ENCODE measurements at regions not wholly inside any gene's neighbourhood (a gene's known extent, or its start where the extent isn't known, plus 50 kb on each side); places are given as distances from the start of the nearest gene placed in this dataset.
A peak's percentile ranks its signal among the peaks of the same experiment; 100 is the strongest.

DNA sequence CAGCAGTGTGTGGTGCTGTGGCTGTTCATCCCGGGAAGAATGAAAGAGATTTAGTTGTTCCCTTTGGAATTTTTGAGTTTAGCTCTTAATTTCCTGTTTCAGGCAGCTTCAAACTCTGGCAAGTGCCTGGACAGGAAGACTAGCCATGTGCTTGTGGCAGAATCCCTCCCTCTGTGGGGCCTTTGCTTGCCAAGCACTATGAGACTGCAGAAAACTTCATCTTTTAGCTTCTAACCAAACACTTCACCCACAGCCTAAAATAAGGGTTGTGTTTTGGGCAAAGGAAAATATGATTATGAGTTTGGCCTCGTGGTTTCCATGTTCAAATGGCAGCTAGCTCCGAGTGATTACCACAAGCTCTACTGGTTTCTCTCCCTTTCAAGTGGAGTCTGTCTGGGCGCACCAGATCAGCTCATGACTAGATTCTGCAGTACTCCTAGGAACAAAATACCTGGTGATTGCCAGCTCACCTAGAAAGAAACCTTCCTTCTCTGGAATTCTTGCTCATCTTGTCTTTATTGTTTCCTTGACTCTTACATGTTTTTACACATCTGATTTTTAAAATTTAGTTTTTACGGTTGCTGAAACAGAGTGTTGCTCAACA, 707.5 kb downstream of the SLITRK6 start:
- no peak for DNase-seq (ENCODE audit: low read depth)

- no peak for DNase-seq (ENCODE audit: low read depth)
These were observed 710.0 kb downstream of the SLITRK6 start for GRCh38 chr13:85089186-85089585.

- DNase-seq (ENCODE audit: low read depth): peak; percentile 29
These were observed 718.5 kb downstream of the SLITRK6 start for GRCh38 chr13:85080691-85081090.

DNA sequence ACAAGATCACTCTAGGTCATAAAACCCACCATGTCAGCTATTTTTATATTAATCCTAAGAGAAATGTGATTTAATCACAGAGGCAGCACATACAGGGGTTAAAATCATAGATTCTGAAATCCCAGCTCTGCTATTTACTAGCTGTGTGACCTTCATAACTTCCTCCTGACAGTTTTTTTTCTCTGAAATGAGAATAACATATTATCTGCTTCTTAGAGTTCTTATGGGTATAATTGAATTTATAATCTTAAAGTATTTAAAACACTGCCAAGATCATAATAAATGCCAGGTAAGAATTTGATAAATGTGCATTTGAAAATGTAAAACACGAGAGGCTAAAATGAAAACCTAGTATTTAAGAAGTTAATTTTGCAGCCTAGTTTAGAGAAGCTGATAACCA, 722.9 kb downstream of the SLITRK6 start:
- no peak for DNase-seq (ENCODE audit: low read depth)

GRCh38 chr13:85074543-85075313, 724.5 kb downstream of the SLITRK6 start:
- no peak for DNase-seq (ENCODE audit: low read depth)

DNA sequence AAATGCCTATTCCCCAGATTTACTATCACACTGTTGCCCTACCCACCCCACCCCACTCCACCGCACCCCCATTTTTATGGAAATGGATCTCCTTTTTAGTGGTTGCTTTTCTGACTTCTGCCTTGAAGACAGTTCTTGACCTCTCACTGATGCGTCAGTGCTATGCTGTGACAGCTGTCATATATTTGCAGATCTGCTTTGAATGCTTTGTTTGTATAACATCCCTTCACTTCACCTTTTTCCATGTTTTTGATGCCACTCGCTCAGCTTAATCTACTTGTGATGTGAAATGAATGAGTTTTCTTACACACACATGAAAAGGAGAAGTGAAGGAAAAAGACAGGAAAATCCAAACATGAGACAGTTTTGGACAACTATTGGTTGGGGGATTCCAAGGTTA, 731.0 kb downstream of the SLITRK6 start:
- no peak for DNase-seq (ENCODE audit: low read depth)

GRCh38 chr13:85040215-85040614, 759.0 kb downstream of the SLITRK6 start:
- no peak for DNase-seq (ENCODE audit: low read depth)

- no peak for DNase-seq (ENCODE audit: low read depth)
These were observed 767.4 kb downstream of the SLITRK6 start for GRCh38 chr13:85031771-85032170.

GRCh38 chr13:85028035-85028434, 771.2 kb downstream of the SLITRK6 start:
- no peak for DNase-seq (ENCODE audit: low read depth)

DNA sequence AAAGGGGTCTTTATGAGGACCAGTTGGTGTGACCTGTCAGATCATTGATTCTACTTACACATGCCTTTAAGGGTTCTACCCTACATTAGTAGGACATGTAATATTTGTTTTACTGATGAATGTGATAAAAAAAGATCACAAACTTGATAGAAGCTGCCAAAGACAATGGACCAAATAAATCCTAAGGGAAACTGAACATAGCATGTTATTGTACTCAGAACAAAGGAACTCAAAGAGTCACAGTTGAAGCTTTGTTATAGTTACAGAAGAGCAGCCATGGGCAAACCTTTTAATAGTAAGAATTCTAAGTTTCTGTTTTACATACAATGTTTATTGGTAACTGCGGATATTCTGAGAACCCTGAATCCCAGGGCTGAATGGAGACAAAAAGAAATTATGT, 780.1 kb downstream of the SLITRK6 start:
- no peak for DNase-seq (ENCODE audit: low read depth)

- no peak for DNase-seq (ENCODE audit: low read depth)
These were observed 786.2 kb downstream of the SLITRK6 start for GRCh38 chr13:85013006-85013405.

DNA sequence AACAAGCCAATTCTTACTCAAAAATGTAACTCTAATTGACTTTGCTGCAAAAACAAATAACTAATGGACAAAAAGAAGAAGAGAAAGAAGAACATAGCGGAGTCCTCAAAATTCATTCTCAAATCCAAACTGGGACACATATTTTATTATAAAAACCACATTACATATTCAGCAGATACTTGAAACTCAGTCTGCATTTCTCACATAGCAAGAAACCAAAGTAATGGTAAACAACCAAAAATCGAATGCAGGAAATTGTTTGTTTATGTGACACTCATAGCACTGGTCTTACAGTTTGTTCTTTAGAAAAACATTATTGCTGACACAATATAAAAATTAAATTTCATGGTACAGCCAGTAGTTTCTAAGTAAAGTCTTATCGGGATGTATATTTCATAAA, 789.8 kb downstream of the SLITRK6 start:
- no peak for DNase-seq (ENCODE audit: low read depth)

- no peak for DNase-seq (ENCODE audit: low read depth)
These were observed 800.0 kb downstream of the SLITRK6 start for GRCh38 chr13:84999252-84999651.

DNA sequence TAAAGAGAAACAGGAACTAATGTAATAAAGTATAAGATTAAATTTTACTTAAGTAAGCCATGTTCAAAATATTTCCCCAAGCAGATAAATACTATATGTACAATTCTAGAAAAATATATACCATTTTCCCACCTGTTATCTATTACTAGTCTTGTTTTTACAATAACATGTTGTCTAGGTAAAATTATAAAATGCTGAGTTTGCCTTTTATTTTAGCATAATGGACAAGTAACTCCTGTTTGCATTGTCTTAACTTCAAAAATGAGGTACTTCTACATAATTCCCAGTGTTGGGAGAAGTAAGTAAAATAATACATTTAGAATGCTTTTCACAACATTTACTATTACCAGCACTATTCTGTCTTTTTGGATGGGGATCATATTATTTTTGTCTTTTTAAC, 800.5 kb downstream of the SLITRK6 start:
- no peak for DNase-seq (ENCODE audit: low read depth)

DNA sequence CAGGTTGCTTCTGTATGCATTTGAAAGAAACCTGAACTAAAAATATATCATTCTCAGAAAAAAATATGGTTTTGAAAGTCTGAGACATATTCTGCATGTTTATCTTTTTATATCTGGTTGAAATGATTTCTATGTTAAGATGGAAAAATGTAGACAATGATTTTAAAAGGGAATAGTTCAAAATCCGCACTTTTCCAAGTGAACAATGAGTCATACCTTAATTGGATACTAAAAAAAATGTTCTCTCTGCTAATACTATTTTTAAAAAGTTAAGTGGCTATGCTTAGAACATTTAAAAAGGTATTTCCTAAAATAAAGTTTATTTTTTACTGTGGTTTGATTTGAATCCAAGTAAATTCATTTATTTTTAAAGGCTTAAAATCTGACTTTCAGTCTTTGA, 801.4 kb downstream of the SLITRK6 start:
- DNase-seq (ENCODE audit: low read depth): no peak

DNA sequence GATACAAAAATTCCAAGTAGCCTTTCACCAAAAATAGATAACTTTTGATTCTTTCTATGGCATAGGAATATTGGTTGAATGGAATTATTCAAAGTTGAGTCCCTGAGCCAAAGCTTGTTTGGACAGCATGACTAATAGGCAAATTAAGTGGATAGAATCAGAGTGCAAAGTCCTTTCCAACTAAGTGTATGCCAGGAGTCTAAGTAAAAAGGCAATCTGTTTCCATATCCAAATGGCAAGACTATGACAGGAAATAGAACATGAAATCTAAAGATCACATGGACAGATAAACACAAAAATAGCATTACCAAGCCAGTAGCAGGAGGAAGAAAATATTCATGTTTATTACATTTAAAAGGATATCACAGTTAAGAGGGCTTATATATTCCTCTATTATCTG, 804.6 kb downstream of the SLITRK6 start:
- DNase-seq (ENCODE audit: low read depth): no peak

DNA sequence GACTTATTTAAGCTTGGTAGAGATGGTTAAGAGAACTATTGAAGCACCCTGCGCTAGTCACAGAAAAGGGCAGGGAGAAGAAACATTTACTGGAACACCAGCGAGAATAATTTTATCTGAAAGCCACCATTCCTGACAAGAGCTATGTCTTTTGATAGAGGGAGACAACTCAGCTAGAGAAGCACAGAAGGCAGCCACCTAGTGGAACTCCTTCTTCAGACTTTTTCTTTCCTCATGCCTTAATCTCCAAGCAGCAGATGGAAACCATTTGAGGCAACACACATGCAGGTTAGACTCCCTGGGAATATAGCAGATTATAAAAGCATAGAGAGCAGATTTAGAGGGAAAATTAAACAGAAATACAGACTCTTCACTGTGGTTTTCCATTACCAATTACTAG, 813.4 kb downstream of the SLITRK6 start:
- no peak for DNase-seq (ENCODE audit: low read depth)

DNA sequence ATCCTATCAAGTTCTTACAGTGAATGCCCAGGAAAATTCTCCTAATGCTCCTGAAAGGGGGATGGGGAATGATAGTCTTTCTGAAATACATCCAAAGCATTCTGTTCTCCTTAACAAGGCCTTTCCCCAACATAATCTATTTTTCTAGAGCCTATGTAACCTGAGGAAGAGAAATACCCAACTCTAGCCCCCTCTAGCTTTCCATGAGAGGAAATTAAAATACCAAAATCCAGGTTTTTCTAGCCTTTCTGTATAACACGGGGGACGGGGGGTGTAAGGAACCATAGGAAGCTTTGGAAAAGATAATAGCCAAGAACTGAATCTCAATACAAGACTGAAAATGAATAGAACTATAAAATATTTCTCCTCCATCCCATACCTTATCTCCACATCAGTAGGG, 815.9 kb downstream of the SLITRK6 start:
- DNase-seq (ENCODE audit: low read depth): no peak

- no peak for DNase-seq (ENCODE audit: low read depth)
These were observed 818.6 kb downstream of the SLITRK6 start for GRCh38 chr13:84980571-84980970.

DNA sequence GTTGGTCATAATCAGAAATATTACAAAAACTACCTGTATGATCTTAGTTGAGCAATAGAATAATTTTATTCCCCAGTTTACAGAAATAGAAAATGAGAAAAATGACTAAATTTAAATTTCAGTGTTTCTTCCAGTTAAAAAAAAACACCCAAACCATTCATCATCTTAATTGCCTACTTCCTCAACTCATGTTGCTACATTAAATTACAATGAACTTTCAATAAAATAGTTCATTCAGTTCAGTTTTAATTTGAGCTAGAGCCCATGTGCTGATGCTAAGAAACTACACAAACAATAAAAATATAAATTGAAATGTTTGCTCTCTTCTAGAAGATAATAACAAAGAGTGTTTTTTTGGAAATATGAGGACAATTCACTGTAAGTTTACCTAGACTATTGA, 820.4 kb downstream of the SLITRK6 start:
- no peak for DNase-seq (ENCODE audit: low read depth)

DNA sequence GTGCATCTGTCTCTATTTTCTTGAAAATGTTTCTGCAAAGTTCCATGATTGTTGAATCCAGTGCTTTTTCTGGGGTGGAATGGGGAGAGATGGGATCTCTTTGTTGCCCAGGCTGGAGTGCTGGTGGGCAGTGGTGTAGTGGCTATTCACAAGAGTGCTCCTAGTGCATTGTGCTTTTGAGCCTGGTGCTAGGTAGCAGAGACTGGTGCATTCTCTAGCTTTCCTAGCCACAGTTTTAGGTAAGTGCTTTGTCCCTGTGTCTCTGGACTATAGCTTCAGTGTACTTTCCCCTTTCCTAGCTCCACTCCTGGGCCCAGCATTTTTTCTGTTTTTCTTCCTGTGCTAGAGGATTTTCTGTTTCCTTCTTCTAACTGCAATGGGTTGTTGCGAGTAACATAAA, 825.6 kb downstream of the SLITRK6 start:
- no peak for DNase-seq (ENCODE audit: low read depth)

DNA sequence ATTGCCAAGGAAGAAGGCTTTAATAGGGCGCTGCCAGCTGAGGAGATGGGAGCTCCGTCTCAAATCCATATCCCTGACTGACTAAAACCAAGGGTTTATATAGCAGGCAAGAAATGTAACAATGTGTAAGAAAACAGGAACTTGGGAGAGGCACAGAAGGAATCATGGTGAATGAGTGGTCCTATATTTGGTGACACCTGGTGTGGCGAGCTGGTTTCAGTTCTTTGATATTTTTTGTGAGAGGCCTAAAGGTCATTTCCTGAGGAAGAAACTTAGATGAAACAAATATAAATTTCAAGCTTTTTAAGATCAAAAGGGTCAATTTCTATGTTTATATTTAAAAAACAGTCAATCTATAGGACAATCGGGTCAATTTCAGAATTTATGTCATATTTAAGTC, 826.3 kb downstream of the SLITRK6 start:
- DNase-seq (ENCODE audit: low read depth): no peak

DNA sequence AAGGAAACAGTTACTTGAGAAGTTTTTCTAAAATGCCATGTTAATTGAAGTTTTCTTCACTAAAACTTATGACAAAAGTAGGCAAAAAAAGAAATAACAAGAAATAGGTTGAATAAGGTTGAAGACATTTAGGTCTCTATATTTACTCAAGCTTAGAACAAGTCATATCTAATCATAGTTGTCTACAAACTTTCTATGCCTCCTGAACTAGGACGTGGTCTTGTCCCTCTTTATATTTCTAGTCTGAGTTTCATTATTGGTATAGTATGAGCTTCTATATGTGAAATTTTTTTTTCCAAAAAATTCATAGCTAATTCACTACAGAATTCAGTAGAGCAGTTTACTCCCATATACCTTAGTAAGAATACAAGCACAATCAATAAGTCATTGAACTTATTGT, 836.4 kb downstream of the SLITRK6 start:
- DNase-seq (ENCODE audit: low read depth): no peak

DNA sequence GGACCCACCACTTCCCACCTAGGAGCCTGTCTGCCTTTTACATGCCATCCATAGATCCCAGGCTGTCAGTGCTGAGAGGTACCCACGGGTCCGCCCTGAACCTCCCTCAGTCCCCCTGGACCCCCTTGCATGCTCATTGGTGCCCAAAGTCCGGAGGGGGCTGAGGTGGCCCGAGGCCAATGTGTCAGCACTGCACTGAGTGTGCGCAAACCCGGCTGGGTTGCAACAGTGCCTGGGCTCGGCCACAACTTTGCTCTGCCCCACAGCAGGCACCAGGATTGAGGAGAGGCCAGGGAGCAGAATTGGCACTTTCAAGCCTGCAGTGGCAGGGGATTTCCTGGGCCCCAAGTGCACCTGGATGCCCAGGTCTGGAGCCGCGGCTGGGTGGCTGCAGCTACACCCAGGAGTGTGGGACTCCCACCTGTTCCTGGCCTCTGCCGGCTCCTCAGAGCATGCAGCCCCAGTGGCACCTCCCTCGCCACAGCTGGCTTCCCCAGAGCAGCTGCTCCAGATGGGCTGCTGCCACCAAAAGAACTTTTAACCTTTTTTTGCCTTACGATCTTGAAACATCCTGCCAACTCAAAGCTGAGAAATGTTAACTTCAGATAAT, 837.0 kb downstream of the SLITRK6 start:
- DNase-seq (ENCODE audit: low read depth): no peak

Measured in CMK (cell line).